ENCODE measurements at regions not wholly inside any gene's neighbourhood (a gene's known extent, or its start where the extent isn't known, plus 50 kb on each side); places are given as distances from the start of the nearest gene placed in this dataset.
A peak's percentile ranks its signal among the peaks of the same experiment; 100 is the strongest.

GRCh38 chr12:60501124-60501729 is 905.4 kb downstream of the SLC16A7 start:
- no peaks in the 10 kb centered on the region for H3K79me2 ChIP-seq (ENCODE audit: insufficient read depth, low read length)
- no peak overlapping the region for H3K27ac ChIP-seq (ENCODE audit: low read depth, low read length)
- no peaks in the 10 kb centered on the region for H3K9me2 ChIP-seq (ENCODE audit: insufficient read depth)
- CTCF ChIA-PET: interaction anchor here (0.6 to 1.5 kb wide), 4 partner anchors 14 to 927 kb away, joined by 3 to 6 read pairs (median 4); no protein-coding TSS in a partner anchor
- no peak overlapping the region for H3K9ac ChIP-seq (ENCODE audit: low read length)
- intact Hi-C loops (cut with micrococcal nuclease): loop anchor here (1.0 to 5.0 kb wide), 2 partner anchors 1036 to 1492 kb away; no protein-coding TSS in a partner anchor
- no peaks in the 10 kb centered on the region for H3K9me3 ChIP-seq (ENCODE audit: control insufficient read depth in 1 of 2, insufficient read depth in 1 of 2, low read depth in 1 of 2, low read length in 2 of 2)
- RAD21 ChIA-PET (ENCODE audit: low non-redundant PET in 1 of 2, low total read pairs in 2 of 2, uncharacterized antibody in 2 of 2, unreplicated experiment in 2 of 2): no interaction called here
- no peaks in the 10 kb centered on the region for H3K36me3 ChIP-seq (ENCODE audit: control insufficient read depth in 1 of 2, insufficient read depth in 2 of 2, low read length in 2 of 2)
- no peaks in the 10 kb centered on the region for H4K20me1 ChIP-seq (ENCODE audit: insufficient read depth)
- no peak overlapping the region for H2AFZ ChIP-seq (ENCODE audit: low read depth, low read length, poor library complexity, severe bottlenecking)
- no peaks in the 10 kb centered on the region for H3K4me1 ChIP-seq (ENCODE audit: control insufficient read depth in 1 of 2, insufficient read depth in 2 of 2, low read length in 2 of 2)
- H3K27me3 ChIP-seq (ENCODE audit: insufficient read depth, low read length): no peaks in the 10 kb centered on the region
- no peak overlapping the region for H3K4me3 ChIP-seq (replicated peaks in 1 of 2; ENCODE audit: low read depth in 1 of 2, low read length in 2 of 2)
- no peak for DNase-seq (ENCODE audit: low read depth, low spot score)
- no TSS peak for BruUV-seq (replicated peaks)
- ATAC-seq: peak; percentile 53
- H3K4me2 ChIP-seq (ENCODE audit: low read length): no peak overlapping the region
- POLR2A ChIA-PET: no interaction called here
- TF ChIP-seq TCF7L2 (IDR thresholded peaks at IDR 0.05; ENCODE audit: borderline replicate concordance, extremely low read depth, insufficient read depth, insufficient read length): no peak
- peak; percentile 49 for TF ChIP-seq RAD21 (IDR thresholded peaks at IDR 0.05; ENCODE audit: low read depth)
- no peak for TF ChIP-seq POLR2AphosphoS5 (IDR thresholded peaks at IDR 0.05; ENCODE audit: low read depth, low read length)
- TF ChIP-seq SIN3A (IDR thresholded peaks at IDR 0.05; ENCODE audit: low read depth): no peak
- peak; percentile 10 to 23 (median 20); a peak in 4 of 6 replicates for TF ChIP-seq CTCF (IDR thresholded peaks at IDR 0.05 in 2 of 3, conservative IDR thresholded peaks at IDR 0.05 in 1 of 3; ENCODE audit: borderline replicate concordance in 1 of 3, insufficient read depth in 1 of 3, low read depth in 2 of 3, low read length in 2 of 3)

- no peaks in the 10 kb centered on the region for H4K20me1 ChIP-seq (ENCODE audit: insufficient read depth)
- no peak overlapping the region for H2AFZ ChIP-seq (ENCODE audit: low read depth, low read length, poor library complexity, severe bottlenecking)
- H3K27ac ChIP-seq (ENCODE audit: low read depth, low read length): no peak overlapping the region
- no peak overlapping the region for H3K9ac ChIP-seq (ENCODE audit: low read length)
- H3K36me3 ChIP-seq (ENCODE audit: control insufficient read depth in 1 of 2, insufficient read depth in 2 of 2, low read length in 2 of 2): no peaks in the 10 kb centered on the region
- H3K9me3 ChIP-seq (ENCODE audit: control insufficient read depth in 1 of 2, insufficient read depth in 1 of 2, low read depth in 1 of 2, low read length in 2 of 2): no peaks in the 10 kb centered on the region
- ATAC-seq (no peak), DNase-seq (ENCODE audit: low read depth, low spot score) (no peak)
- CTCF ChIA-PET: no interaction called here
- POLR2A ChIA-PET: no interaction called here
- RAD21 ChIA-PET (ENCODE audit: low non-redundant PET in 1 of 2, low total read pairs in 2 of 2, uncharacterized antibody in 2 of 2, unreplicated experiment in 2 of 2): no interaction called here
- no peak overlapping the region for H3K4me3 ChIP-seq (replicated peaks in 1 of 2; ENCODE audit: low read depth in 1 of 2, low read length in 2 of 2)
- no peaks in the 10 kb centered on the region for H3K79me2 ChIP-seq (ENCODE audit: insufficient read depth, low read length)
- H3K9me2 ChIP-seq (ENCODE audit: insufficient read depth): no peaks in the 10 kb centered on the region
- no peak overlapping the region for H3K4me2 ChIP-seq (ENCODE audit: low read length)
- intact Hi-C loops (cut with micrococcal nuclease): no loop called here
- no peaks in the 10 kb centered on the region for H3K4me1 ChIP-seq (ENCODE audit: control insufficient read depth in 1 of 2, insufficient read depth in 2 of 2, low read length in 2 of 2)
- BruUV-seq (replicated peaks): no TSS peak
- no peaks in the 10 kb centered on the region for H3K27me3 ChIP-seq (ENCODE audit: insufficient read depth, low read length)
- TF ChIP-seq ATF3 (IDR thresholded peaks at IDR 0.05) (no peak), ZNF274 (IDR thresholded peaks at IDR 0.05; ENCODE audit: low read depth, low read length) (no peak), SP1 (IDR thresholded peaks at IDR 0.05; ENCODE audit: low read depth) (no peak), REST (IDR thresholded peaks at IDR 0.05; ENCODE audit: low read depth) (no peak), YY1 (IDR thresholded peaks at IDR 0.05; ENCODE audit: extremely low read depth, insufficient replicate concordance, low read depth, low read length) (no peak), FOSL1 (IDR thresholded peaks at IDR 0.05; ENCODE audit: low read depth) (no peak)
These were observed 927.0 kb downstream of the SLC16A7 start for GRCh38 chr12:60522684-60523400.
